GM23338 (cell line): ENCODE measurements at regions not wholly inside any gene's neighbourhood (a gene's known extent, or its start where the extent isn't known, plus 50 kb on each side); places are given as distances from the start of the nearest gene placed in this dataset.

Experiments
- ATAC-seq: fragments of 200-7000 bp; cut with Tn5 transposase; 3 replicates; pipeline ENCODE4 v1.9.1; 2020
- DNase-seq: peaks from one replicate; pipeline ENCODE4 v3.0.0-alpha.2; 2015; ENCODE audit warnings: low spot score
- H2AFZ ChIP-seq: fragments of 200-600 bp; sonication (generic); 2 replicates; pipeline ENCODE4 v1.8.0; 2016; ENCODE audit warnings: antibody characterized with exemption, mild to moderate bottlenecking, moderate library complexity
- H3F3A ChIP-seq: fragments of 200-600 bp; sonication (generic); replicated peaks from 2 replicates; pipeline ENCODE4 v1.8.0; 2017; ENCODE audit warnings: antibody characterized with exemption, mixed run types, low read depth
- H3K27ac ChIP-seq: fragments of 200-600 bp; sonication (generic); 2 replicates; pipeline ENCODE4 v1.6.1; 2016; ENCODE audit warnings: low read depth
- H3K27me3 ChIP-seq: fragments of 200-600 bp; sonication (generic); 2 replicates; pipeline ENCODE4 v1.8.0; 2016; ENCODE audit warnings: mild to moderate bottlenecking, mixed run types, moderate library complexity; ENCODE audit not compliant: insufficient read depth
- H3K36me3 ChIP-seq: fragments of 200-600 bp; sonication (generic); 2 replicates; pipeline ENCODE4 v1.8.0; 2016; ENCODE audit warnings: mild to moderate bottlenecking; ENCODE audit not compliant: insufficient read depth
- H3K4me1 ChIP-seq: fragments of 200-600 bp; sonication (generic); 2 replicates; pipeline ENCODE4 v1.8.0; 2016; ENCODE audit warnings: mild to moderate bottlenecking, moderate library complexity; ENCODE audit not compliant: insufficient read depth
- H3K4me2 ChIP-seq: fragments of 200-600 bp; sonication (generic); 2 replicates; pipeline ENCODE4 v1.7.1; 2017; ENCODE audit warnings: mixed run types
- H3K4me3 ChIP-seq: fragments of 200-600 bp; sonication (generic); 2 replicates; pipeline ENCODE4 v1.6.1; 2016; ENCODE audit warnings: mixed run types
- H3K79me2 ChIP-seq: fragments of 200-600 bp; sonication (generic); replicated peaks from 2 replicates; pipeline ENCODE4 v1.8.0; 2017; ENCODE audit warnings: mild to moderate bottlenecking; ENCODE audit not compliant: insufficient read depth
- H3K9me2 ChIP-seq: fragments of 200-600 bp; sonication (generic); 2 replicates; pipeline ENCODE4 v1.8.0; 2017; ENCODE audit not compliant: insufficient read depth
- H4K20me1 ChIP-seq: fragments of 200-600 bp; sonication (generic); replicated peaks from 2 replicates; pipeline ENCODE4 v1.8.0; 2017; ENCODE audit warnings: mild to moderate bottlenecking; ENCODE audit not compliant: insufficient read depth
- H3K27ac Mint-ChIP-seq: 2 replicates; pipeline ENCODE4 v1.8.0; 2020; ENCODE audit warnings: inconsistent platforms, mild to moderate bottlenecking, moderate library complexity, mixed read lengths
- H3K27me3 Mint-ChIP-seq: 3 replicates; pipeline ENCODE4 v1.8.0; 2022; ENCODE audit warnings: low read depth, mild to moderate bottlenecking, moderate library complexity, mixed read lengths, inconsistent platforms; ENCODE audit not compliant: insufficient read depth, poor library complexity
- H3K36me3 Mint-ChIP-seq: 3 replicates; pipeline ENCODE4 v1.8.0; 2021; ENCODE audit warnings: low read depth, mild to moderate bottlenecking, inconsistent platforms, moderate library complexity, mixed read lengths
- H3K4me1 Mint-ChIP-seq: 3 replicates; pipeline ENCODE4 v1.8.0; 2020; ENCODE audit warnings: mild to moderate bottlenecking, inconsistent platforms, mixed read lengths
- H3K4me3 Mint-ChIP-seq: 3 replicates; pipeline ENCODE4 v1.8.0; 2021; ENCODE audit warnings: moderate library complexity, mild to moderate bottlenecking, inconsistent platforms, mixed read lengths
- H3K9me3 Mint-ChIP-seq: 3 replicates; pipeline ENCODE4 v1.8.0; 2020; ENCODE audit warnings: moderate library complexity, mild to moderate bottlenecking, inconsistent platforms, mixed read lengths
- EZH2phosphoT487 ChIP-seq: fragments of 200-600 bp; sonication (generic); IDR thresholded peaks from one replicate; pipeline ENCODE4 v1.8.1; 2018; ENCODE audit warnings: antibody characterized with exemption; ENCODE audit not compliant: unreplicated experiment
- JUNB ChIP-seq: IDR thresholded peaks from one replicate; pipeline ENCODE4 v1.6.1; 2016; ENCODE audit warnings: antibody characterized with exemption; ENCODE audit not compliant: unreplicated experiment
- REST ChIP-seq: IDR thresholded peaks from one replicate; pipeline ENCODE4 v1.6.1; 2018; ENCODE audit warnings: antibody characterized with exemption; ENCODE audit not compliant: unreplicated experiment
- STAT1 ChIP-seq: IDR thresholded peaks from one replicate; pipeline ENCODE4 v1.6.1; 2016; ENCODE audit warnings: antibody characterized with exemption; ENCODE audit not compliant: unreplicated experiment
- ZNF462 ChIP-seq: fragments of 250-450 bp; sonication (Bioruptor Pico); IDR thresholded peaks from 2 replicates; pipeline ENCODE4 v1.5.0; 2020; ENCODE audit warnings: mild to moderate bottlenecking, moderate library complexity

GRCh38 chr4:24330573-24330972 lies 253.8 kb downstream of the DHX15 start:
- TF ChIP-seq ZNF462 (CRISPR knock-in tag), result no peak
- no peak for TF ChIP-seq JUNB
- no peak for TF ChIP-seq REST
- no peak for TF ChIP-seq STAT1
- no peak for TF ChIP-seq EZH2phosphoT487
- H3K79me2 ChIP-seq, result peaks cover 41% of the 10 kb centered on the region
- DNase-seq, result no peak
- no peaks in the 10 kb centered on the region for H3K27me3 ChIP-seq
- H3F3A ChIP-seq, result no peaks in the 10 kb centered on the region
- H3K4me1 ChIP-seq, result peaks cover 49% of the 10 kb centered on the region
- Mint-ChIP-seq H3K4me3 (no peak overlapping the region), H3K4me1 (peaks cover 51% of the 10 kb centered on the region), H3K27me3 (peaks cover 1% of the 10 kb centered on the region), H3K9me3 (no peaks in the 10 kb centered on the region), H3K36me3 (peaks cover 15% of the 10 kb centered on the region; the same call in 2 of the 3 replicates), H3K27ac (no peak overlapping the region)
- no peak overlapping the region for H2AFZ ChIP-seq
- peaks cover 19% of the 10 kb centered on the region for H4K20me1 ChIP-seq
- no peak overlapping the region for H3K4me3 ChIP-seq
- H3K9me2 ChIP-seq, result no peaks in the 10 kb centered on the region; the same call in 1 of the 2 replicates
- ATAC-seq, result no peak
- H3K36me3 ChIP-seq, result peaks cover 29% of the 10 kb centered on the region
- H3K27ac ChIP-seq, result no peak overlapping the region
- peak overlapping the region; percentile 10; the same call in 1 of the 2 replicates for H3K4me2 ChIP-seq
